NB4 (cell line): ENCODE measurements at regions not wholly inside any gene's neighbourhood (a gene's known extent, or its start where the extent isn't known, plus 50 kb on each side); places are given as distances from the start of the nearest gene placed in this dataset.

Experiments
- DNase-seq: peaks from one replicate; pipeline ENCODE4 v3.0.0; 2010; ENCODE audit warnings: low read depth
- H3K4me3 ChIP-seq: one replicate; pipeline ENCODE4 v1.5.1; 2011; ENCODE audit warnings: mild to moderate bottlenecking, low read depth, low read length, moderate library complexity
- MYC ChIP-seq: IDR thresholded peaks from 2 replicates; pipeline ENCODE4 v1.6.1; 2011; ENCODE audit warnings: low read depth, low read length
- POLR2A ChIP-seq: IDR thresholded peaks from 2 replicates; pipeline ENCODE4 v1.6.1; 2011; ENCODE audit warnings: mild to moderate bottlenecking; ENCODE audit not compliant: insufficient read length; ENCODE audit errors: extremely low read depth
- TF ChIP-seq, protein P1 (sequence below): IDR thresholded peaks from one replicate; pipeline ENCODE4 v1.5.1; 2012; ENCODE audit warnings: low read depth, low read length
- TF ChIP-seq, protein P2 (sequence below): IDR thresholded peaks from 2 replicates; pipeline ENCODE4 v1.6.1; 2011; ENCODE audit warnings: low read depth, low read length

DNA sequence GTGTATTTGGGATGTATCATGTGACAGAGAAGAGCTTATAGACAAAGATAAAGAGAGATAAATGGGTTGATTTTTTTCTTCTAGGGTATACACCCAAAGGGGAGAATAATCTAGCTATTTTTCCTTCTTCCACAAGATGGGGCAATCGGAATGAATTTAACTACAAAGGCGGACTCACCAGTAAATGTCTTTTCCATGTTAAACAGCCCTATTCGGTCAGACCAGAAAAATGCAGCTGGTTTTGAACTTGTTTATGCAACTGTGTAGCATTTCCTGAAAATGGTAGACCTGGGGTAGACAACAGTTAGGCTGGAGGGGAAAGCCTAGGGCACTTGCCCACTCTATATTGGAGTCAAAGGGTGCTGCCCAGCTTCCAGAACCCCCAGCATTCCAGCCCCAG lies 477.1 kb downstream of the TOX3 start:
- no peak for TF ChIP-seq POLR2A
- TF ChIP-seq, protein P1, sequence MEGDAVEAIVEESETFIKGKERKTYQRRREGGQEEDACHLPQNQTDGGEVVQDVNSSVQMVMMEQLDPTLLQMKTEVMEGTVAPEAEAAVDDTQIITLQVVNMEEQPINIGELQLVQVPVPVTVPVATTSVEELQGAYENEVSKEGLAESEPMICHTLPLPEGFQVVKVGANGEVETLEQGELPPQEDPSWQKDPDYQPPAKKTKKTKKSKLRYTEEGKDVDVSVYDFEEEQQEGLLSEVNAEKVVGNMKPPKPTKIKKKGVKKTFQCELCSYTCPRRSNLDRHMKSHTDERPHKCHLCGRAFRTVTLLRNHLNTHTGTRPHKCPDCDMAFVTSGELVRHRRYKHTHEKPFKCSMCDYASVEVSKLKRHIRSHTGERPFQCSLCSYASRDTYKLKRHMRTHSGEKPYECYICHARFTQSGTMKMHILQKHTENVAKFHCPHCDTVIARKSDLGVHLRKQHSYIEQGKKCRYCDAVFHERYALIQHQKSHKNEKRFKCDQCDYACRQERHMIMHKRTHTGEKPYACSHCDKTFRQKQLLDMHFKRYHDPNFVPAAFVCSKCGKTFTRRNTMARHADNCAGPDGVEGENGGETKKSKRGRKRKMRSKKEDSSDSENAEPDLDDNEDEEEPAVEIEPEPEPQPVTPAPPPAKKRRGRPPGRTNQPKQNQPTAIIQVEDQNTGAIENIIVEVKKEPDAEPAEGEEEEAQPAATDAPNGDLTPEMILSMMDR: peak; percentile 13
- no peak overlapping the region for H3K4me3 ChIP-seq
- DNase-seq: peak; percentile 19

DNA sequence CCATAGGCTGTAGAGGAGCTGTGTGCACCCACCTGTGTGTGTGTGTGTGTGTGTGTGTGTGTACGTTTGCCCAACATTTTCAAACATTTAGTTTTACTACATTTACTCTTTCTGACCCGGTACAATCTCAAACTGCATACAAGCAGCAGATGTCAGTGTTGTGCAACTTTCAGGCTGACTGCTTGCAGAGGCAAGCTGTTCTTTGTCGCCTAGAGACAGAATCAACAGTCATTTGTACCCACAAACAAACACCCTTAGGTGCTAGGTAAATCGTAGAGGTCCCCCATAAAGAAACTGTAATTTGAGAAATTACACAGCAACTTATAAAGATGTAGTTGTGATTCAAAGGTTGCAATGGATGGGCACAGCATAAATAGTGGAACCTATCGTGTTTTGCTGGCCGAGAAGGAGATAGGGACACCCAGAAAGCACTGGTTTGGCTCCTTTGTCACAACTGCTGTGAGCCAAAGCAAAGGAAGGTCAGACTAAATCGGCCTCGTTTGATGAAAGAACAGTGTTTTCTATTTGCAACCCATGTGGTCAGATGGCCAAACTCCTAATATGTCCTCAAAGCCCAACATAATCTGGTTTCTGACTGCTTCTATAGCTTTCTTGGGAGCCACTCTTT lies 478.4 kb downstream of the TOX3 start:
- DNase-seq: peak; percentile 46
- TF ChIP-seq, protein P1: no peak
- TF ChIP-seq, protein P2, sequence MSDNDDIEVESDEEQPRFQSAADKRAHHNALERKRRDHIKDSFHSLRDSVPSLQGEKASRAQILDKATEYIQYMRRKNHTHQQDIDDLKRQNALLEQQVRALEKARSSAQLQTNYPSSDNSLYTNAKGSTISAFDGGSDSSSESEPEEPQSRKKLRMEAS: no peak
- TF ChIP-seq MYC: no peak
- TF ChIP-seq POLR2A: no peak
- H3K4me3 ChIP-seq: no peak overlapping the region

DNA sequence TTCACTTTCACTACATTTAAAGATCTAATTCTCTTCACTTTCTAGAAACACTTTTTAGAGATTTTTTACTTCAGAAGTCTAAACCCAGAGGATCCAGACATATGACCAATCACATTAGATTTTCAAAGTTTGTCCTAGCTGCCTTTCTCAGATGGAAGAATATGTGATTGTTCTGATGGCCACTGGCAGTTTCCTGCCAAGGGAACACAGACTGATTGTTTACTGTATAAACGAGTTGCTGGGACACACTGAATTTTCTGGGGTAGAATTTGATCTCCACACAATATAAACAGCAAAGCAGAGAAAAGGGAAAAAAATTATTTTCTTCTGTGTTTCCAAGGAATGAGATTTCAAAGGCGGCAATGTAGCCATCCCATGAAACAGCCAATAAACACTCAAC lies 480.0 kb downstream of the TOX3 start:
- DNase-seq: no peak
- no peak overlapping the region for H3K4me3 ChIP-seq
- TF ChIP-seq, protein P2: no peak
- TF ChIP-seq MYC: no peak
- no peak for TF ChIP-seq POLR2A
- TF ChIP-seq, protein P1: no peak

DNA sequence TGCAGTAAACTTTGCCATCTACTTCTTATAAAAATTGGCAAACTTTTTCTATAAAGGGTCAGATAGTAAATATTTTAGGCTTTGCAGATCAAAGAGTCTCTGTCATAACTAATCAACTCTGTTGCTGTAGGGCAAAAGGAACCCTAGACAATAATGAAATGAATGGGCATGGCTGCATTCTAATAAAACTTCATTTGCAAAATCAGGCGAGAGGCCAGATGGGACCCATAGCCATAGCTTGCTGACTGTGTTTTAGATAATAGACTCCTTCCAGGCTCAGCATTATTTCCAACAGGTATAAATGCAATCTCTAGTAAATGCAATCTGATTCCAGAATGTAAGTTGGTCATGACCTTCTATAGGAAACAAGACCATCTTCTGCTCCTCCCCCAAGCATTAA lies 490.7 kb downstream of the TOX3 start:
- DNase-seq: no peak
- no peak overlapping the region for H3K4me3 ChIP-seq
- TF ChIP-seq POLR2A: no peak
- TF ChIP-seq, protein P2: no peak
- TF ChIP-seq, protein P1: no peak

DNA sequence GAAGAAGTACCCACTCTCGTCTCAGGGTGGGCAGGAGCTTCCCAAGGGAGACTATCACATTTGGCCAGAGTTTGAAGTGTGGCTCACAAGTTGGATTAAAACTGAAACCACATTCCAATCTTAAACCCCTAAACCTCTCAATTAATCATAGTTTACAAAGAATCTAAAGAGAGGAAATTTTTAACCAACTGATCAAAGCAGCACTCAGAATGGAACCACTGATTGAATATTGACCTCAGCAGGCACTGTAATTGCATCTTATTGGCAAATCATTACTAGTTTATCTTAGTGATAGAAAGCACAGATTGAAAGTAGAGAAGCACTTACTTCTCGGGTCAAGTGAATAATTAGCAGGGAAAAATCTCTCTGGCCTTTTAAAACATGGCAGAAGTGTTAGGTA lies 491.6 kb downstream of the TOX3 start:
- H3K4me3 ChIP-seq: no peak overlapping the region
- TF ChIP-seq POLR2A: no peak
- TF ChIP-seq, protein P1: no peak
- TF ChIP-seq, protein P2: no peak
- TF ChIP-seq MYC: no peak
- DNase-seq: no peak

DNA sequence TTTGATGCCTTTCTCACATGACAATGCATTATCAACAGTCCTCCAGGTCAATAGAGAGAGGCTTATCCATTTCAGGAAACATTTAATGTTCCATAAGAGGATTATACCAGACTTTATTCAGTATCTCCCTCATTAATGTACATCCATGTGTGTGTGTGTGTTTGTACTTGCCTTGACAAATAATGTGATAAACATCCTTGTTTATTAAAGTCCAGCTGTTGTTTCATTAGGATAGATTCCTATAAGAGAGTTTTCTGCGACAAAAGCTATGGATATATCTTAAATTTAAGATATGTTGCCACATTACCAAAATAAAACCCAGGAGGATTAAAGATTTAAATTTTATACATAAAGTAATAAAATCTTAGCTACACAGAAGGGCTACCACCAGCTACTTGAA lies 492.6 kb downstream of the TOX3 start:
- no peak for DNase-seq
- TF ChIP-seq, protein P2: no peak
- TF ChIP-seq, protein P1: no peak
- TF ChIP-seq MYC (no peak), POLR2A (no peak)
- H3K4me3 ChIP-seq: no peak overlapping the region
